Fibroblast of skin of left biceps (primary cell): ENCODE measurements at regions not wholly inside any gene's neighbourhood (a gene's known extent, or its start where the extent isn't known, plus 50 kb on each side); places are given as distances from the start of the nearest gene placed in this dataset.

ENCODE experiments used
- DNase-seq, 2 experiments: peaks; one replicate each; pipeline ENCODE4 v3.0.0-alpha.2; 2013; ENCODE audit warnings: low read depth in 2 of 2

DNA sequence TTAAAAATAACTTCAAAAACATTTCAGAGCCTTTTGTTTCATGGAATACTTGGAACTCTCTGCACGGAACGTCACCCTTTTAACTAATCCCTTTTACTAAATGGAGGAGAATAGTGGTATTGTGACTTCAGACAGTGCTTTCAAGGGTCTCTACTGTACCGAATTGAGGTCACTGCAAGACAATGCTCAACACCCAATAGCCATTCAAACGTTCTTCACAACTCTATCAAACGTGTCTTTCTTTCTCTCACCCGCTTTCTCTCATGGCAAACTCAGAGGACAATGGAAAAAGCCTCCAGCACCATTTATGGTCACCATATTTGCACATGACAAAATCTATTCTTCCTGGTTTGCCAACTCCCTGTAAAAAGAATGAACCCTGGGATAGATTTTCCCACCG is 132.1 kb upstream of the SOX5 start:
- DNase-seq: no peak

DNA sequence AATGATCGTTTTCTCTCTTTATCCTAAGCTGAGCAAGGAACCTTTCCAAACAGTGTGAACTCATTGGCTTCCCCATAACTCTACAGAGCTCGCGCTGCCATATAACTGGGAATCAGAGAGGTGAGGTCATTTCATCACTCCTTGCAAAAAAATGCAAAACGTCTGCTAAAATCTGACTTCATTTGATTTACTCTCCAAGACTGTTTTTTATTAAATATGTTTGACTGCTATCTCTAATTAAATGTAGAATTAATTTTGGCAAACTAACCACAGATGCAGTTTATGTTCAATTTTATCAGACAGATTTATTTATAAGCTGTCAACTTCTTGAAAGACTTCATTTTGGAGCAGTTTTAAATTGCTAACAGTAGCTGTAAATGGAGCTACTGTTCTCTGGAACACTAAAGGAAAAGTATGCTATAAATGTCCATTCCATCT is 131.6 kb upstream of the SOX5 start:
- no peak for DNase-seq

DNA sequence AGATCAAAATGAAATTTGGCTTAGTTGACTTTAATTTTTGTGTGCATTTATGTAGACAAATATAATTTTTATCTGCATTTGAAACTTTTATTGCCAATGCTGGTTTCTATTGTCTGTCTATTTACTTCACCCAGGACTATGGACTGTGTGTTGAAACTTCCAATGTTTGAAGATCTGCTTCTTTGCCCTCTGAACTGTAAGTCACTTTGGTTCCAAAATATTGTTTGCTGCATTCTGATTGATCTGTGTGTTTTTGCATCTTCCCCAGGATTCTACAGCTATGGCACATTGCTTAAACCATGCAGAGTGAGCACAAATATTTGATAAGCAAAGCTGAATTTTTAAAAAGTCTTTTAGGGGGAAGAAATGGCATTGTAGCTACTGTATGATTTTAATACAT is 131.0 kb upstream of the SOX5 start:
- DNase-seq: no peak

DNA sequence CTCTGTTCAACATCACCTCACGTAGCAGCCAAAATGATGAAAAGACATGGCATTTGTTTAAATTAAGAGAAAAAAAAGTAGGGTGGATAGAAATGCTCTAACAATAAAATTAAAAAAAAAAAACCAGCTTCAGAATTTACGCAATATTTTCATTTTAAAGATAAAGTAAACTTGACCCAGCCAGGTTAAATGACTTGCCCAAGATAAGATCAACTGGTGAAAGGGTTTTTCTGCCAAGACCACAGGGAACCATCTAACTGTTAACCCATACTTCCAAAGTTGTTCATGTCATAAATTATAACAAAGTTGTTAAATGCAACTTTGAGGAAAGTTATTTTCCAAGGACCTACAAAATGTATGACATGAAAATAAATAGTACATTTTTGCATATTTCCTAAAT is 129.6 kb upstream of the SOX5 start:
- no peak for DNase-seq

DNA sequence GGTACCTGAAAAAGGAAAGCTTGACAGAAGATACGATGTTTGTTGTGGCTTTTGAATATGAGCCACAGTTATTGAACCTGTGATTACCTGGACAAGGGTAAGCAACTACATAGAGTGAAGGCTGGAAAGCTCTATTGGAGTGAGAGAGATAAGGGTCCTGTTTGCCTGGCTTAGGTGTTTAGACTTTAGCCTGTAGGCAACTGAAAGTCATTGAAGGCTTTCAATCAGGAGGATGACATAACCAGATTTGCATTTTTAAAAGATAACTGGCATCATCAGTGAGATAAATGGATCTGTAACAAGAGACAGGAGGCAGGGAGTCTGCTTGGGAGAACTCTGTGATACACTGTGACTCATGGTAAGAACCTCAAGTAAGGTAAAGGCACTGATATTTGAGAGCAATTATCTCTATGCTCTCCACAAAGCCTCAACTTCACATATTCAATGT is 128.9 kb upstream of the SOX5 start:
- DNase-seq: no peak

- no peak for DNase-seq
Measured at GRCh38 chr12:24077161-24077560, 127.7 kb upstream of the SOX5 start.

DNA sequence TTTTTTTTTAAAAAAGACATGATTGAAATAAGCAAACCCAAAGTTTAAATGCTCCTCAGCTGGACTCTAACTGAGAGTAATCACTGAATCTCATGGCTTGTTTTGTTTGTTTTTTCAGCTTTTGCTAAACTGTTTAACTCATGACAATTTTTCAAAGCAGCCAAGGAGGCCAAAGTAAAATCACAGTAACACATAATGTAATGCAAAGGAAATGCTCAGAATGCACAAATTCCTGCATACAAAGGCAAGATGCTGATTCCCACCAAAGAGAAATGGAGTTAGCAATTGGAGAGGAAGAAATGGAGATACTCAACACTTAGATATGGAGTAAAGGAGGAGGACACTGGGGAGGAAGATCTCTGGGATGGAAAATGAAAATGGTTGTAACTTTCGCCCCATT is 126.2 kb upstream of the SOX5 start:
- DNase-seq: no peak

DNA sequence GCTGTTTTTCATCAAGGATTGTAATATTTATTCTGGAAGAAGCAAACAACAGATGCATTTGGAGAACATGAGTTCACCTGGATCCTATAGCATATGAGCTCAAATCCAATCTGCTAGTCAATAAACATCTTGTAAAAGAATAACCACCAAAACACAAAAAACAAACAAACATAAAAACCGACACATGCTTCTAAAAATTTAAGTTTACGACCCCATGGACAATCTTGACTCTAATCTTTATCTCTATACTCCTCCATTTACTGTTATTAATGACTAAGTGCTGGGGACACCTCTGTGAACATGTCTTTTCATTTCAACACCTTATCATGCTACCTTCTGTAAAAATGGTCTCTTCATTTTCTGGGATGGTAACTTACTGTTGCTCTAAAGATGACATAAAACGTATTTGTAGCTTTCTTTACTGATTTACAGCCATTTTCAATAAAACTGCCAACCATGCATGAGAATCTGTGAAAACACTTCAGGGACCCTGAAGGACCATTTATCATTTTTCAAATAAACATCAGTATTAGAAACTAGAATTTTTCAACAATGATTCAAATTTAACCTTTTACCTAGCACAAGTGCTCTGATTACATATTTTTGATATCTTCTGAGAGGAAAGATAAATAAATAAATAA is 123.8 kb upstream of the SOX5 start:
- no peak for DNase-seq

GRCh38 chr12:24072302-24072701 is 122.8 kb upstream of the SOX5 start:
- no peak for DNase-seq

DNA sequence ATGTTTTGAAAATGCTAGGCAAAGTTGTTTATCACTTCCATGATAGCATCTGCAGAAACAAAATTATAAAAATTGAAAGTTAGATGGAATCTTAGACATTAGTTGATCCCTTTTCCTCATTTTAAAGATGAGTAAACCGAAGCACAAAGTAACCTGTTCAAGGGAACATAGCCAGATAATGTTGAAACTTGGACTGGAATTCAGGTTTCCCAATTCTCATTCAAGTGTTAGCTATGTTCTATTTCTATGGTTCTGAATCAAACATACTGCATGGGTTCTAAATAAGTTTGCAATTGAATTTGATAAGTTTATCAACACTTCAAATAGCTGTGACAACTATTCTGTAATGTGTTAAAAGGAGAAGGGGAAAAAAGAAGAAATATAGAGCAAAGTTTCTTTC is 122.4 kb upstream of the SOX5 start:
- no peak for DNase-seq

DNA sequence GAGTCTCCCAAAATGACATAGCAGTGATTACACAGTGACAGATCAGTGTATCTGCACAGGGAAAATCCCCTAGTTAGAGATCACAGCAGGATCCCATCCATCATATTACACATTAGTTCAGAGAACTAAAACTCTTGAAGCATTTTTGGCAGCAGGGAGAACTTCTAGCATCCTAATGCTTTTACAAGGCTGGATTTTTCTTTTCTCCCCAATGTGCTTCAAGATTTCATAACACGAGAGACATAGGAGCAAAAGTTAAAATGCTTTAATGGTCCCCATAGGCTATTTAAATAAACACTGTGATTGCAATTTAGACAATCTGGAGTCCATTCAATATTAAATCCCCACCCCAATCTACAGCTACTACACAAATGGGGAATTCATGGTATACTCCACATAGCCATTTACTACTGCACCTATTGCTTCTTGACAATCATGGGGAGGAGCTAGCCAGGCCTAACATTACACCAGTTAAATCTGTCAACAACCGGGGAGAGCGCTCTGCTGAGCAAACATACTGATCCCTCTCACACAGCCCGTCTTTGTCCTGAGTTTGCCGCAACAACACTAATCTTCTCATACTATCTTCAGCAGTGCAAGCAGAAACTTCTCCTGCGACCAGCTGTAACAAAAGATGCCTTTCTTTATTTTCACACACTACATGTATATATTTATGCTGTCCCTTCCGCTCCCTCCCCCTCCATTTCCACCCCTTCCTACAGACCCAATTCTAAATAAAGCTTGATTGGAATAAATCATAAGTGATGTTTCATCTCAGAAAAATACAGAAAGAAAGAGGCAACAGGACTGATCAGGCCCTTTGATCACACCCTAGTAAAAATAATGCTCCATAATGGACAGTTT is 120.3 kb upstream of the SOX5 start:
- no peak for DNase-seq

DNA sequence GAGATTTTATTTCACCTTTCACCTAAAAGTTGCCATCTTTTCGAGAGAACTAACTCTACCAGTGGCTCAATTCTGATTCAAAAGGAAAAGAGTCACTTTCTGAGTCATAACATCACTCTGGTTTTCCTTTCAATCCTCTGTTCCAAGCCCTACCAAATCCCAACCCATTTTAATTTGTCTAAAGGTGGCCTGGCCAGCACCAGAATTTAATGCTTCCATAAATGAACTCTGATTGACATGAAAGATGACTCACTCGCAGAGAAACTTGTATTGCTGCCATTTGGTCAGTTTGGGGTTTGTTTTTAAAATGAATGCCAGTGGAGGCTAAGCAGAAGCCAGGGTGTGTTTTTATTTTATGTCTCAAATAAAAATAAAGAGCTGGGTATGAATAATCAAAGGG is 117.4 kb upstream of the SOX5 start:
- DNase-seq: no peak

- DNase-seq: no peak
Measured at GRCh38 chr12:24066097-24066496, 116.6 kb upstream of the SOX5 start.

DNA sequence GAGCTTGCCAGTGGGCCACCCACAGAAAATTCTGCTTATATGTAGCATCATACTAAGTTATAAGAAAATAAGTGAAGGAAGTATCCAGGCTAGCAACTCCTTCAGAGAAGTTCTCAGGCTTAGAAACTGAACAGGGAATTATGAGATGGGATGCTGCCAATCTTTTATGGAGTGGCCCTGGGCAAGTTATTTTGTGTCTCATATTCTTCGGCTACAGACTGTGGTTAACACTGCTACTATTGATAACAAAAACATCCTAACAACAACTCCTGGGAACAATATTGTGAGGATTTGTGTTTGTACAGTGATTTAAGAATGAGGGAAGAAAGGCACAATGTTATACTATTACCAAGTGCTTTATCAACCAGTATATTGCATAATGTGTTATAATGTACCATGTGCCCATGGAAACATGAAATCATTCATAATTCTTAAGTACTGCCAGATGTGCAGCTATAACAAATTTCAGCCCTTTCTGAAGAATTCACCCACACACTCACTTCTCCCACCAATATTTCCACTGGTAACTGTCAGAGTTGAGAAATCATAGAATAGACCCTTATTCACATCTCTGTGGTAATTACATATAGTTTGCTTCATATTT is 113.3 kb upstream of the SOX5 start:
- no peak for DNase-seq

DNA sequence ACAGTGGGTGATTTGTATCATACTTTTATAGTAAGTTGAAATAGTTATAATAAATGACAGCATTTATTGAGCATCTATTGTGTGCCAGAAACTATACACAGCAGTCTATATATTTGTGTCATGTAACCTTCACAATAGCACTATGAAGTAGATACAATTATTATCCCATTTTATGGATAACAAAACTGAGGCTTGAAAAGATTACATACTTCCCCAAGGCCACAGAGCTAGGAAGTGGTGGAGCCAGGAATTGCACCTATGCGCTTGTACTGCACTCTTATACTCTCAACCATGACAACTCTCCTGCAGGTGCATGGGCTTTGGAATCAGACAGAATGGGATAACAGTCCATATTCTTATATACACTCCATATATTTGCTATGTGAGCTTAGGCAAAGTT is 110.6 kb upstream of the SOX5 start:
- no peak for DNase-seq

DNA sequence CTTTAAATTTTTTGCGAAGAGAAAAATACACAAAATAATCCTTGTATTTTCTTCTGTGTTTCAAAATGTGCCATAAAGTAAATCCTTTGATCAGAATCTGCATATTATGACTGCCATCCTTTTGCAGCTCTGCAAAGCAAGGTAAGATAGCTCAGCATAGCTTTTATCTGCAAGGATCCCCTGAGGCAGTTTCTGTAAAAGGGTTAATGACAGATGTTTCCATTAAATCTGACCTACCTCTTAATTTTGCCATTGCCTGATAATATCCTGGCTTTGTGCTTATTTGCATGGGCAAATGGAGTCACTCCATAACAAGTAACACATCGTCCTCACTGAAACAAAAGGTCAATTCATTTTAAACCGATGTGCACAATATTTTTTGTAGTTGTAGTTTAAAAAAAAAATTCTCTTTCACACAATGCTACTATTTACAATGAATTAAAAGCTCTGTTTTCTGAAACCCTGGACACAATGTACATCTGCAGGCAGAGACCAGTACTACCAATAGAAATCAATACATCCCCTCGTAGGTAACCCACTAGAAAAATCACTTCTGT is 108.5 kb upstream of the SOX5 start:
- DNase-seq: no peak

GRCh38 chr12:24055747-24056146 is 106.3 kb upstream of the SOX5 start:
- DNase-seq: no peak

DNA sequence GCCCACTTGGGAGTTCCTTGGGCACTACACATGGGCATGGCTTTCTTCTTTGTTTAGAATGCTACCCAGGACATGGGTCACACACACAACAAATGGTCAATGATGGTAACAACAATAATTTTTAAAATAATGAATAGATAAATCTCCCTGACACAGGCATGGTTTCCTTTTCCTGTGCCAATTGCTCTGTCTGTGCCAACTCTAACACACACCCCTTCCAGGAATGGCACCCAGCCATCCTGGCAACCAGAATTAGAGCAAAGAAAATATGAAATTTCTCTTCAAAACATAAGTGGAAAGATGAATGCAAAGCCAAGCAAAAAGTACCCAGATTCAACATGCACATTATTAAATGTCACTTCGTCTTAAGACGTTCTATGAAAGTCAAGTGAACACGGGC is 104.9 kb upstream of the SOX5 start:
- DNase-seq: no peak

DNA sequence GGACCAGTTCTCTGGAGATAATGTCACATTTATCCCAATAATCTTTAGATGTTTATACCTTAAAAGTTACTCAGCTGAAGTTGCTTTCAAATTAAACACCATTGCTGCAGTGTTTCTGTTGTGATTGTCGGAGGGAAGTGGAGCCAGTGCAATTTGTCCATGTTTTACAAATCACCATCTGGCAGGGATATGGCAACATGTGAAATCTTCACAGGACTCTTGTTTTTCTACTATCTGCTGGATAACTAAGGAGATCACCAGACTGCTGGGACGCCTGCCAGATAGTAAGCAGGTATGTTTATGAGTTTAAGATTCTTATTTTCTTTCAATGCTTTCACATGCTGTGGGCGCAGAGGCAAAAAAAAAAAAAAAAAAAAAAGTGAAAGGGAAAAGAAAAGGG is 100.3 kb upstream of the SOX5 start:
- DNase-seq: no peak

DNA sequence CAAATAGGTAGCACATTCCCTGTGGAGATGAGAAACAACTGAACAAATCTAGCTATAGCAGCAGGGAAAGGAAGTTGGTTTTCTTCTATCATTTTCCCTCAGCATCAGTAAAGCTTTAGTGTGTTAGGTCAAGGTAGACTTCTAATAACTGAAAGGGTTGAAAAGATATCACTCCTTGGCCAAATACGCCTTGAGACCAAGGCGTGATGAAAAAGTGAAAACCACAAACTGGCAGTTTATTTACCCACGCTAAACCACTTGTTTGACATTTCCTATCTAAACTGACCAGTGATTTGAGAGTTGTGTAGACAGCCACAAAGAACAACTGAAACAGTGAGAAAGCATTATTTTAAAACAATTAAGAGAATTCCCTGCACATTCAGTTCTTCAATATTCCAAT is 99.6 kb upstream of the SOX5 start:
- DNase-seq: no peak

GRCh38 chr12:24048446-24048845 is 99.0 kb upstream of the SOX5 start:
- DNase-seq: no peak

DNA sequence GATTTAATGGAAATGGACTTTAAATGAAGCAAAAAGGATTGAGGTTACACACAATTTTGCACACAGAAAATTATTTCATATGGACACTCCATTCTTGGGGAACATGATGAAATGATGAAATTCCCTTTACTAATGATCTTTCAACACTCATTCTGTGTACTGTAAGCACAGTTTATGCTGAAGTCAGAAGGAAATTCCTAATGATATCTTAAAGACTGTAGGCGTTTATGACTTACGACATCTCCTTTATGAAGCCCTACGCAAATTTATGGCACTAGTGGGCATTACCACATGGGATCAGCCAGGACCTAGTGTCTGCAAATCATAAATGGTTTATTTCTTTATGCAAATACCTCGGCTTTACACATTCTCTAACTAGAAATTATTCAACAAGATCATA is 97.9 kb upstream of the SOX5 start:
- DNase-seq: no peak

- peak; percentile 50 to 52 for DNase-seq
Measured at GRCh38 chr12:24045816-24046257, 96.4 kb upstream of the SOX5 start.
